Activated CD4-positive, alpha-beta T cell treated with anti-CD3 and anti-CD28 coated beads, Interleukin-2, amount 10 ng/mL, durations not matched to agents 24 days and 14 days (primary cell): ENCODE measurements at regions not wholly inside any gene's neighbourhood (a gene's known extent, or its start where the extent isn't known, plus 50 kb on each side); places are given as distances from the start of the nearest gene placed in this dataset.
"Not testable (repeated sequence)": the region's sequence is repeated elsewhere in the genome, so short reads cannot be mapped to it uniquely, and the experiment has no call there.

Source experiments
- DNase-seq: peaks from one replicate; pipeline ENCODE4 v3.0.0; 2022
- H3K27ac Mint-ChIP-seq: one replicate; pipeline ENCODE4 v1.8.0; 2022; ENCODE audit warnings: mild to moderate bottlenecking, mixed read lengths
- H3K27me3 Mint-ChIP-seq: one replicate; pipeline ENCODE4 v1.8.0; 2022; ENCODE audit warnings: mixed read lengths
- H3K36me3 Mint-ChIP-seq: one replicate; pipeline ENCODE4 v1.8.0; 2022; ENCODE audit warnings: low read depth, mild to moderate bottlenecking, mixed read lengths
- H3K4me1 Mint-ChIP-seq: one replicate; pipeline ENCODE4 v1.8.0; 2021; ENCODE audit warnings: mixed read lengths
- H3K4me3 Mint-ChIP-seq: one replicate; pipeline ENCODE4 v1.8.0; 2022; ENCODE audit warnings: mild to moderate bottlenecking, moderate library complexity, mixed read lengths
- H3K9me3 Mint-ChIP-seq: one replicate; pipeline ENCODE4 v1.8.0; 2021; ENCODE audit warnings: mixed read lengths
- intact Hi-C: fragments of 100-400 bp; cut with micrococcal nuclease; formaldehyde crosslinking; loops from one replicate; pipeline ENCODE4 v1.15.1; 2023

DNA sequence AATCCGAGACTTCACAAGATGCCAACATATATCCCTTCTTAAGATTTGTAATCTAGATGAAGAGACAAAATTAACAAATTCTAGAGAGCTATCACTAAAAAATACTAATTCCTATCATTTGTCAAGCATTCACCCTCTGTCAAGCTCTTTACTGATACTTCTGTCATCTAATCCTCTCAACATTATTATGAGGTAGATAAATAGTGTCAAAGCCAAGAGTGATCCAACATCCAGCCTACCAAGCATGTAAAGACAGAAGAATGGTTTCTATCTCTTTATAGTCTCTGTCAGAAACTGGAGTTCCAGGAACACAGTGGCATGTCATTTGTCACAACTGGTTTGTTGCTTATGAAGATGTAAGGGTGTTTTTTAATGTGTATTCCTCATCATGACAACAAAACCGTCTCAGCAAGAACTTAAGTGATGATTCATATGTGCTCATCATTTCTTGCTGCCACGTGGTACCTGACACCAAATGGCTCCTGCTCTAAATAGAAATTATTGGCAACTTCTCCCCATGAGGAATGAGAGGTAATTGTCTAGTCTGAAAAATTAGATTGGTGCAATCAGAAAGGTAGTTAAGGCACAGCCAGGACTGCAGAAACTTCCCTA lies 196.8 kb downstream of the TOX3 start:
- no peak overlapping the region for H3K4me3 Mint-ChIP-seq
- intact Hi-C loops, result no loop called here
- H3K4me1 Mint-ChIP-seq, result no peaks in the 10 kb centered on the region
- DNase-seq, result no peak
- peaks cover 3% of the 10 kb centered on the region for H3K9me3 Mint-ChIP-seq
- no peak overlapping the region for H3K27ac Mint-ChIP-seq
- H3K27me3 Mint-ChIP-seq, result no peaks in the 10 kb centered on the region
- no peaks in the 10 kb centered on the region for H3K36me3 Mint-ChIP-seq

DNA sequence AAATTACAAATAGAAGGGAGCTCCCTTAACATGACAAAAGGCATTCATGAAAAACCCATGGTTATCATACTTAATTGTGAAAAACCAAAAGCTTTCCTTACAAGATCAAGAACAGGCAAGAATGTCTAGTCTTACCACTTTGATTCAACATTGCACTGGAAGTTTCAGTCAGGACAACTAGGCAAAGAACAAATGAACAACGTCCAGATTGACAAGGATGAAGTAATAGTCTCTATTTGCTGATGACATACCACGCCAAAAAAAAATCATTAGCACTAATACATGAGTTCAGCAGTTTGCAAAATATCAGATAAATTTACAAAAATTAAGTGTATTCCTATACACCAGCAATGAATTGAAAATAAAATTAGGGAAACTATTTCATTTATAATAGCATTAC lies 200.2 kb downstream of the TOX3 start:
- H3K27ac Mint-ChIP-seq, result no peak overlapping the region
- no peak overlapping the region for H3K4me3 Mint-ChIP-seq
- no peak for DNase-seq
- no peaks in the 10 kb centered on the region for H3K36me3 Mint-ChIP-seq
- H3K4me1 Mint-ChIP-seq, result no peaks in the 10 kb centered on the region
- no peaks in the 10 kb centered on the region for H3K27me3 Mint-ChIP-seq
- H3K9me3 Mint-ChIP-seq, result peaks cover 3% of the 10 kb centered on the region
- intact Hi-C loops, result no loop called here

DNA sequence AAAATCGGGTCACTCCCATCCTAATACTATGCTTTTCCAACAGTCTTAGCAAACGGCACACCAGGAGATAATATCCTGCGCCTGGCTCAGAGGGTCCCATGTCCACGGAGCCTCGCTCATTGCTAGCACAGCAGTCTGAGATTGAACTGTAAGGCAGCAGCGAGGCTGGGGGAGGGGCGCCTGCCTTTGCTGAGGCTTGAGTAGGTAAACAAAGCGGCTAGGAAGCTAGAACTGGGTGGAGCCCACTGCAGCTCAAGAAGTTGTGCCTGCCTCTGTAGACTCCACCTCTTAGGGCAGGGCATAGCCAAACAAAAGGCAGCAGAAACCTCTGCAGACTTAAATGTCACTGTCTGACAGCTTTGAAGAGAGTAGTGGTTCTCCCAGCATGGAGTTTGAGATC lies 213.3 kb downstream of the TOX3 start:
- H3K36me3 Mint-ChIP-seq, H3K4me1 Mint-ChIP-seq, H3K4me3 Mint-ChIP-seq, DNase-seq, H3K27me3 Mint-ChIP-seq, intact Hi-C loops, H3K27ac Mint-ChIP-seq: not testable (repeated sequence)
- H3K9me3 Mint-ChIP-seq, result peaks cover 16% of the 10 kb centered on the region

DNA sequence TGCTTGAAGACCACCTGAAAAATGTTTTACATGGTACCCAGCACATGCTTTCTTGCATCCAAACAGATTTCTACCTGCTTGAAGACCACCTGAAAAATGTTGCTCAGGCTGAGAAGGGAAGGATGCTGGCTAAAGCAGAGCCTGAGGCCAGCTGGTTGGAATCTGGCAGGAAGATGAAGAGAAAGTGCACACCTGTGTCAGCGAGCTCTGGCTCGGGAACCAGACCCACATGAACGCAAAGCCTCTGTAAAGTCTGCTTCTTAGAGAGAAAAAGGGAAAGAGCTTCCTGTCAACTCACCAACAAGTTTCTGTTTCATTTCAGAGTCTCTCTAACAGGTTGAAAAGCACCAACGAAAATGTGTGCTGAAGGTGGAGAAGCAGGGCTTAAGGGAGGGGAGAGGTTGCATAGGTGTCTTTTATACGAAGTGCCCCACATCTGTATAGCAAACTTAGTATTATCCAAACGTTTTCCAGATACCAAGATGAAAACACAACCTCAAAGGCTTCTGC lies 226.0 kb downstream of the TOX3 start:
- Mint-ChIP-seq H3K4me3 (no peak overlapping the region), H3K27me3 (no peaks in the 10 kb centered on the region), H3K36me3 (no peaks in the 10 kb centered on the region), H3K27ac (no peak overlapping the region), H3K4me1 (no peaks in the 10 kb centered on the region), H3K9me3 (peaks cover 8% of the 10 kb centered on the region)
- no peak for DNase-seq
- intact Hi-C loops, result no loop called here

DNA sequence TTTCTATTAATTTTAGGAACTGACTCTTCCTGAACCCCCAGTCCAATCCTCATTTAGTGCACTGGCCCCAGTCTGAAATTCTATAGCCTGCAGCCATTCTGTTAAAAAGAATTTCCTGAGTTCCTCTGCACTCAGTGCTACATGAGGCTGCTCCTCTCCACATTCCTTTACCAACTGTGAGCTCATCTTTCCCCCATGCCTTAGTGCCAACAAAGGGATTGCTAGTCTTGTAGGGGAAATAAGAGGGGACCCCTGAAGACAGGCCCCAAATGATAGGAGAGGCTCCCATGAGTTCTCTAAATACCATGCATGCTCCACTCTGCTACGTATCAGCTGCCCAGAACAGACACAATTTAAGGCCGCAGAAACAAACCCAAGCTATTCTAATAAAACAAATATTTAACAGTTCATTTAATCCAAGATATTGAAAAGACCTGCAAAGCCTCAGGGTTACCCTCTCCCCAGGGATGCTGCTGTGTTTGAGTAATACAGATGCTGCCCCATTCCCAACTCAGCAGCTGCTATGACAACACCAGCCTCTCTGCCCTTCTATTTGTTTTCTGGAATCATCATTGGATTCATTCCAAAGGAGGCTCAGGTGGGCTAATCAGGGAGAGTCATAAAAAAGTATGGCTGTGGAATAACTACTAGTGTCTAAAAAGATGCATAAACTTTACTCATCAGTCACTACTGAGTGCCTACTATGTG lies 228.5 kb downstream of the TOX3 start:
- no peaks in the 10 kb centered on the region for H3K36me3 Mint-ChIP-seq
- H3K27me3 Mint-ChIP-seq, result no peaks in the 10 kb centered on the region
- no peak overlapping the region for H3K27ac Mint-ChIP-seq
- intact Hi-C loops, result no loop called here
- peaks cover 8% of the 10 kb centered on the region for H3K9me3 Mint-ChIP-seq
- H3K4me3 Mint-ChIP-seq, result no peak overlapping the region
- no peaks in the 10 kb centered on the region for H3K4me1 Mint-ChIP-seq
- no peak for DNase-seq

DNA sequence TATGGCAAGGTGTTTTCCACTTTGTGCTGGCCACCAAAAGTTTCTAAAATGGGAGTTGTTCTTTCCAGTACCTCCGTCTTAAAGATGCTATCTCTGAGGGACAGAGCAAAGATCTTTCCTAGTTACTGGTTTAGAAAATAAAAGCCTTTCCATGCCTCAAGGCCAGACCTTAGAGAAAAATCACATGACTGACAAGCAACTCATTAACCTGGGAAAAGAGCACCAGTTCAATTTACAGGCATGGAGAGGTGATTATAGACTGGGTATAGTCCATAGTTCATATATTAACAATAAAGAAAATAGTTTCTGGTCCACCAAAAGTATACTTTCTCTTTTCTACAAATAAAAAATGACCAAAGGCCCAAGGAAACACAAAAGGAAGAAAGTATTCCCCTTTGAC lies 230.7 kb downstream of the TOX3 start:
- intact Hi-C loops, result no loop called here
- no peaks in the 10 kb centered on the region for H3K27me3 Mint-ChIP-seq
- no peak for DNase-seq
- H3K36me3 Mint-ChIP-seq, result no peaks in the 10 kb centered on the region
- peaks cover 4% of the 10 kb centered on the region for H3K9me3 Mint-ChIP-seq
- no peaks in the 10 kb centered on the region for H3K4me1 Mint-ChIP-seq
- no peak overlapping the region for H3K27ac Mint-ChIP-seq
- H3K4me3 Mint-ChIP-seq, result no peak overlapping the region

DNA sequence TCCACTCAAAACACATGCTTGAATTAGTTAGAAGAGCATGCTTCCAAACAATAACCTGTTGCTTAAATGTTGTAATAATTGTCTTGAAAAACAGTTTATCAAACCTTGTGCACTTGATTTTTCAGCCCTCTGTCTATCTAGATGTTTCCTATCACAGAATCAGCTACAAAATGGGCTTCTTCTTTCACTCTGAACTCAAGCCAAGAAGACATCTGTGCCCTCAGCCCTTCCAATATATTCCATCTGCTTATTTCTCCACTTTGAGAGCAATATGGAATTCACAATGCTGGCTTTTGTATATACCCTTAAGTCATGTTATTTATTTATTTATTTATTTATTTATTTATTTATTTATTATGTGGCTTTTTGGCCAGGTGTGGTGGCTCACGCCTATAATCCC lies 234.2 kb downstream of the TOX3 start:
- intact Hi-C loops, result no loop called here
- no peak overlapping the region for H3K4me3 Mint-ChIP-seq
- no peaks in the 10 kb centered on the region for H3K27me3 Mint-ChIP-seq
- DNase-seq, result no peak
- no peak overlapping the region for H3K27ac Mint-ChIP-seq
- H3K9me3 Mint-ChIP-seq, result no peaks in the 10 kb centered on the region
- no peaks in the 10 kb centered on the region for H3K4me1 Mint-ChIP-seq
- no peaks in the 10 kb centered on the region for H3K36me3 Mint-ChIP-seq

DNA sequence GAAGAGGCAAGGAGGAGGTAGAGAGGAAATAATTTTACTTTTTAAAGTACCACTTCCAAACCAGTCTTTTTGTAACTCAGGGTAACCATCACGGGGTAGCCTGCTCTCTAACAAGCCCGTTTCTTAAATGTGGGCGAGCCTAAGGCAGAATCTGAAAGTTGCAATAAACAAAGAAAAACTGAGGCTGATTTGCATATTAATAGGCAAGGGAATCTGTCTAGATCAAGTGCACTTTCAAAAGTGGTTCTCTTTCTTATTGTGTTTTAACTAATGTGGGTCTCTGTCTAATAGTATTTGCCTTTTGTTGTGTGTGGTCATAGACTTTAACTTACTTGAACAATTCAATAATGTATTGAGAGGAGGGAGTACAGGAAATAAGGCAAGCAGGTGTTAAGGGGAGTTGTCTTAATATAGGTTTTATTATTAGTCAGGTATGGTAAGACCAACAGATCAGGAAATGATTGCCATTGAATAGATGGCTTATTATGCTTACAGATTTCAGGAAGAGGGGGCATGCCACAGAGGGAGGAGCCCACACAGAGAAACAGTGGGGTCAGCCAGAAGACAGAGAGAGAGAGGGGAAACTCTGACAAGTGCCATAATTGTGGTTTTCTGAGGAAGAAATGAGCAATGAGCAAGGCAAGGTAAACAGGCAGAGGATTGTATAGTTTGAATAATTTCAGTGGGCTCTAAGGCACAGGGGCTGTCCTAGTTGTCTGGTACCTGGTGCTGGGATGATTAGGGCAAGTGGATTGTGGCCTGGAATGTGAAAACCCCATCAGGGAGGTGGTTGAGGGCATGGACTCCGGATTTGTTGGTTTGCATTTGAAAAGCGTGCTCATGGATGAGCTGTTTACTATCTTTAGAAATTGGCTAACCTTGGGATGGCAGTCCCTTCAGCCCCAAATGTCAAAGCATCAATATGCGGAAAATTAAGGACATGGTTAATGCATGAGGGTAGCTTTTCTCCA lies 237.2 kb downstream of the TOX3 start:
- no peaks in the 10 kb centered on the region for H3K27me3 Mint-ChIP-seq
- intact Hi-C loops, result no loop called here
- DNase-seq, result no peak
- H3K36me3 Mint-ChIP-seq, result no peaks in the 10 kb centered on the region
- H3K4me1 Mint-ChIP-seq, result no peaks in the 10 kb centered on the region
- no peaks in the 10 kb centered on the region for H3K9me3 Mint-ChIP-seq
- no peak overlapping the region for H3K27ac Mint-ChIP-seq
- H3K4me3 Mint-ChIP-seq, result no peak overlapping the region

DNA sequence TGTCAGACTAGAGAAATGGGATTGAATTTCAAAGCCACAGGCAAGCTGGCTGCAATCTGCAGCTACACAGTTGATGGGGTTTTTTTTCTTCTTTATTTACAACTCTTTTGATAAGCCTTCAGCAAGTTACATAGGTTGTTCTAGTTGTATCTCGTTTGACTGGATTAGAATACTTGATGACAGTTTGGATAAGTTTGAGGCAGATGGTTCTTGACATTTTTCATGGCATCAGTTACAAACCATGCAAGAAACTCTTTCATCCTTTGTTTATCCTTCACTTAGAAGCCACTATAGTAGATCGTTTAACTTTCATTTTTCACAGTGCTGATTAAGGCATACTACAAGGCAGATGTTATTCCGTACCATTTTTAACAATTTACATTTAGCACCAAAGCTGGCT lies 238.9 kb downstream of the TOX3 start:
- Mint-ChIP-seq H3K36me3 (no peaks in the 10 kb centered on the region), H3K27me3 (no peaks in the 10 kb centered on the region), H3K27ac (no peak overlapping the region), H3K9me3 (no peaks in the 10 kb centered on the region), H3K4me3 (no peak overlapping the region), H3K4me1 (no peaks in the 10 kb centered on the region)
- DNase-seq, result no peak
- intact Hi-C loops, result no loop called here

DNA sequence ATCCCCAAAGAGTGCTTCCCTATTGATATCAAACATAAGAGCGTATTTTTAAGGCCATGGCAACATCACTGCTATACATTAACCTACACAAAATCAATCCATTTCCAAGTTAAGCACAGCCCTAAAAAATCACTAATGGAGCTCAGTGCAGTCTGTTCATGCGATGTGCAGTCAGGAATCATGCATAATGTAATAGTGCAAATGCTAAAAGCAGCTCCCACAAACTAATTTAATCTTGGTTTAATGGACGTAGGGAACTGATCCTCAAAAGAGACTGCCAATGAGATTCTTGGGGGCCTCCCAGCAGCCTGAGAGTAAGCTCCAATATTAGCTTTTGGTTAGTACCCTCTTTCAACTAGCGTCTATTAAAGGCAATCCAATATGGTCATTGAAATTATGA lies 245.9 kb downstream of the TOX3 start:
- Mint-ChIP-seq H3K4me3 (no peak overlapping the region), H3K4me1 (no peaks in the 10 kb centered on the region), H3K27ac (no peak overlapping the region), H3K9me3 (no peaks in the 10 kb centered on the region), H3K36me3 (no peaks in the 10 kb centered on the region), H3K27me3 (no peaks in the 10 kb centered on the region)
- DNase-seq, result no peak
- intact Hi-C loops, result no loop called here

DNA sequence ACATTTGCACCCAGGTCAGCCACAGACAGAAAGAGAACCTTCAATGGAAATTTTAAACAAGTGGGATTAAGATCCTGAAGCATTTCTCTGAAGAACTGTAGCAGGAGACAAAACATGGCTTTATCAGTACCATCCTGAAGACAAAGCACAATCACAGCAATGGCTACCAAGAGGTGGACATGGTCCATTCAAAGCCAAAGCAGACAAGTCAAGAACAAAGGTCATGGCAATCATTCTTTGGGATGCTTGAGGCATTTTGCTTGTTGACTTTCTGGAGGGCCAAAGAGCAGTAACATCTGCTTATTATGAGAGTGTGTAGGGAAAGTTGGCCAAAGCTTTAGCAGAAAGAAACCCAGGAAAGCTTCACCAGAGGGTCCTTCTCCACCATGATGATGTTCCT lies 248.2 kb downstream of the TOX3 start:
- Mint-ChIP-seq H3K9me3 (no peaks in the 10 kb centered on the region), H3K36me3 (no peaks in the 10 kb centered on the region), H3K4me3 (no peak overlapping the region), H3K4me1 (no peaks in the 10 kb centered on the region), H3K27ac (no peak overlapping the region), H3K27me3 (no peaks in the 10 kb centered on the region)
- intact Hi-C loops, result no loop called here
- no peak for DNase-seq

DNA sequence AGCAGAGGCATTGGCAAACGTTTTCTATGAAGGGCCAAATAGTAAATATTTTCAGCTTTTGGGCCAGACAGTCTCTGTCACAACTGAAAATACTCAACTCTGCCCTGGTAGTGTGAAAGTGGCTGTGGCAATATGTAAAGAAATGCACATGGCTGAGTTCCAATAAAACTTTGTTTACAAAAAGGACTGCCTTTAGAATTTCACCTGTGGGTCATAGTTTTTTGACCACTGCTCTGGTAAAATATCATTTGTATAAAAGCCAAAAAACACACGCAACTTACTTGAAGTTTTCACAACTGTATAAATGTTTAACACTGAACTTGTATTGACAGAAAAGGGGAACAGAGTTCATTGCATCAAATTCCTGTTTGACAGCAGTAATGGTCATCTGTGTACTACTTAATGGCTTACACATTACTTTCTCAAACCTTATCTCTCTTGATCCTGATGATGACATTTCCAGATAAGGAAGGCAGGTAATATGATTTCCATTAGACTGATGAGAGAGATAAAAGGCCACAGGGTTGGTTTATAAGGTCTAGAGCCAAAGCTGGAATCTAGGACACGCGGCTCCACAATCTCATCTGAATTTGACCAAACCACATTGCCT lies 250.1 kb downstream of the TOX3 start:
- H3K4me3 Mint-ChIP-seq, H3K27me3 Mint-ChIP-seq, H3K36me3 Mint-ChIP-seq, H3K9me3 Mint-ChIP-seq, intact Hi-C loops, H3K4me1 Mint-ChIP-seq, H3K27ac Mint-ChIP-seq, DNase-seq: not testable (repeated sequence)

DNA sequence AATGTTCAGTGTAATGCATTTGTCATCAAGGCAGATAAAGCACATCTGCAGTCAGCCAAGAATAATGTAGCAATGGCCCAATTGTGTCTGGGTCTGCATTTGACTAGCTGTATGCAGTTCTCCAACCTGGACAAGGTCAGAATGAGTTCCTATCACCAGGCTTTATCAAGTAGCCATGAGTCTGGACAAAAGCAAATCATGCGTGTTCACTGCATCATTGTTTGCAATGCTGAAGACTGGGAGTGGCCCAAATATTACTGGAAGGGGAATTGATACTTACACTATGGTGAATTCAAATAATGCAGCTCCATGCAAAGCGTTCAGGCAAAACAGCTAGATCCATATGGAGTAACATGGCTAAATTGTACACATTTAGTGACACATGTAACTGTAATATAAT lies 250.9 kb downstream of the TOX3 start:
- no peak overlapping the region for H3K4me3 Mint-ChIP-seq
- DNase-seq, result no peak
- no peaks in the 10 kb centered on the region for H3K36me3 Mint-ChIP-seq
- H3K4me1 Mint-ChIP-seq, result no peaks in the 10 kb centered on the region
- H3K27ac Mint-ChIP-seq, result no peak overlapping the region
- intact Hi-C loops, result no loop called here
- H3K9me3 Mint-ChIP-seq, result no peaks in the 10 kb centered on the region
- no peaks in the 10 kb centered on the region for H3K27me3 Mint-ChIP-seq

DNA sequence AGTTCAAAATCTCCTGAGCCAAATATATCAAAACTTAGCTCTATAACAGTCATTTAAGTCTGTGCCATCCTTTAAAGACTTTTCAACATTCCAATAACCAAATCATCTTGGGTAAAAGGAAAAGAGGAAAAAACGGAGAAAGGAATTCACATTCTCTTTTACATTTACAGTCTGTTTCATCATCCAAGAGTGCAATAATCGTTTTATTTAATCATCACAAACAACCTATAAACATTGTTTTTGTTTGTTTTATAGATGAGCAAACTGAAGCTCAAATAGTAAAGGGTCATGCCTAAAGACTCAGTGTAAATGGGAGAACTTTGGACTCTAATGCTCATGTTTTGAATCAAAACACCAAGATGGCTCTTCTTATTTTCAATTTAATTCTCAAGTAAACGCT lies 252.3 kb downstream of the TOX3 start:
- Mint-ChIP-seq H3K4me3 (no peak overlapping the region), H3K27me3 (no peaks in the 10 kb centered on the region), H3K27ac (no peak overlapping the region), H3K4me1 (no peaks in the 10 kb centered on the region), H3K9me3 (no peaks in the 10 kb centered on the region), H3K36me3 (no peaks in the 10 kb centered on the region)
- DNase-seq, result no peak
- intact Hi-C loops, result no loop called here
